ENCODE measurements at regions not wholly inside any gene's neighbourhood (a gene's known extent, or its start where the extent isn't known, plus 50 kb on each side); places are given as distances from the start of the nearest gene placed in this dataset.

DNA sequence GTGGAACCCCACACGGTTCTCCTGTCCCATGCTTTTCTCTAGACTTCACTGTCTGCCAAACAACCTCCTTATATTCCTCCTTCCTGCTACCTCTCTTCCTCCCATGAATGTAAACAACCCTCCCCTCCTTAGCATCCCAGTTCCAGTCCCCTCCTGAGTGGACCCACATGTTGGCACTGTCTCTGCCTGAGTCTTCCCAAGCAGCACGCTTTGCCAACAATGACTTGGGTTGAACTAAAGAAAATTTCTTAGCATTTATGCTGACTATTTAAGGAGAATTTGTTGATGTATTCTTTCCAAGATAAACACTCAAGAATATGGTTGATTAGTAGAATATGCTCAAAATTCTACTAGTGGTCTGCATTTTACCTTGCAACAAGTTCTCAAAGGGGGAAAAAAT is 338.0 kb downstream of the TNS1 start:
- no CpG with 5 or more reads among the region's 2 CpGs for WGBS, 2 donors (ENCODE audit: extremely low coverage in 2 of 2, insufficient read length in 2 of 2, insufficient replicate concordance in 1 of 2)

GRCh38 chr2:217662984-217663602 is 339.7 kb downstream of the TNS1 start:
- no peak overlapping the region for H3K14ac ChIP-seq (ENCODE audit: low read length)
- no peak overlapping the region for H2BK120ac ChIP-seq (ENCODE audit: low read depth, low read length)
- no peak overlapping the region for H3K18ac ChIP-seq (ENCODE audit: low read length)
- H4K8ac ChIP-seq (ENCODE audit: low read depth, low read length): no peak overlapping the region
- no peak overlapping the region for H2BK15ac ChIP-seq (ENCODE audit: low read length)
- H3K27me3 ChIP-seq (ENCODE audit: control insufficient read depth in 3 of 3, insufficient read depth in 3 of 3, low read depth in 1 of 3, low read length in 3 of 3): peaks cover 0 to 2% (median 0%) of the 10 kb centered on the region in 3 experiments
- H3K36me3 ChIP-seq (replicated peaks in 1 of 2; ENCODE audit: control insufficient read depth in 2 of 2, insufficient read depth in 2 of 2, low read length in 2 of 2): no peaks in the 10 kb centered on the region
- DNase-seq (ENCODE audit: low spot score): no peak
- H2AK5ac ChIP-seq (ENCODE audit: low read depth, low read length): no peak overlapping the region
- H4K91ac ChIP-seq (ENCODE audit: low read depth, low read length, poor library complexity): no peak overlapping the region
- H3K4ac ChIP-seq (ENCODE audit: low read length): no peak overlapping the region
- no peak overlapping the region for H3K4me2 ChIP-seq (ENCODE audit: insufficient read depth, low read length, poor library complexity, severe bottlenecking)
- H3K4me1 ChIP-seq (ENCODE audit: control insufficient read depth in 2 of 2, insufficient read depth in 1 of 2, low read depth in 1 of 2, low read length in 2 of 2): no peaks in the 10 kb centered on the region
- H3K27ac ChIP-seq (replicated peaks; ENCODE audit: low read length): no peak overlapping the region
- no peak overlapping the region for H3K23ac ChIP-seq (ENCODE audit: low read depth, low read length, poor library complexity)
- no peaks in the 10 kb centered on the region for H3K9me3 ChIP-seq (replicated peaks in 1 of 2; ENCODE audit: control insufficient read depth in 2 of 2, insufficient read depth in 1 of 2, low read depth in 1 of 2, low read length in 2 of 2)
- no CpG with 5 or more reads among the region's 3 CpGs for WGBS, 2 donors (ENCODE audit: extremely low coverage in 2 of 2, insufficient read length in 2 of 2, insufficient replicate concordance in 1 of 2)
- no peak overlapping the region for H3K9ac ChIP-seq (ENCODE audit: low read depth, low read length, poor library complexity)
- H3K4me3 ChIP-seq (ENCODE audit: low read length in 2 of 2): no peak overlapping the region
- H2BK5ac ChIP-seq (ENCODE audit: low read length): no peak overlapping the region
- no peaks in the 10 kb centered on the region for H3K79me1 ChIP-seq (ENCODE audit: low read depth, low read length)
- H2AFZ ChIP-seq (ENCODE audit: low read length): no peak overlapping the region
- H2BK12ac ChIP-seq (ENCODE audit: low read length): no peak overlapping the region

More for the DNA sequence above, 338.0 kb downstream of the TNS1 start:
- no peak overlapping the region for H3K4ac ChIP-seq (ENCODE audit: low read length)
- H2AK5ac ChIP-seq (ENCODE audit: low read depth, low read length): no peak overlapping the region
- no peak for DNase-seq (ENCODE audit: low spot score)
- no peaks in the 10 kb centered on the region for H3K4me1 ChIP-seq (ENCODE audit: control insufficient read depth in 2 of 2, insufficient read depth in 1 of 2, low read depth in 1 of 2, low read length in 2 of 2)
- H2BK15ac ChIP-seq (ENCODE audit: low read length): no peak overlapping the region
- no peak overlapping the region for H2BK5ac ChIP-seq (ENCODE audit: low read length)
- no peak overlapping the region for H4K91ac ChIP-seq (ENCODE audit: low read depth, low read length, poor library complexity)
- H3K9ac ChIP-seq (ENCODE audit: low read depth, low read length, poor library complexity): no peak overlapping the region
- H3K4me2 ChIP-seq (ENCODE audit: insufficient read depth, low read length, poor library complexity, severe bottlenecking): no peak overlapping the region
- no peaks in the 10 kb centered on the region for H3K36me3 ChIP-seq (replicated peaks in 1 of 2; ENCODE audit: control insufficient read depth in 2 of 2, insufficient read depth in 2 of 2, low read length in 2 of 2)
- no peak overlapping the region for H3K27ac ChIP-seq (replicated peaks; ENCODE audit: low read length)
- no peak overlapping the region for H3K18ac ChIP-seq (ENCODE audit: low read length)
- H3K4me3 ChIP-seq (ENCODE audit: low read length in 2 of 2): no peak overlapping the region
- H4K8ac ChIP-seq (ENCODE audit: low read depth, low read length): no peak overlapping the region
- no peaks in the 10 kb centered on the region for H3K79me1 ChIP-seq (ENCODE audit: low read depth, low read length)
- H2BK12ac ChIP-seq (ENCODE audit: low read length): no peak overlapping the region
- H3K23ac ChIP-seq (ENCODE audit: low read depth, low read length, poor library complexity): no peak overlapping the region
- no peak overlapping the region for H2AFZ ChIP-seq (ENCODE audit: low read length)
- no peak overlapping the region for H2BK120ac ChIP-seq (ENCODE audit: low read depth, low read length)
- peaks cover 0 to 2% (median 0%) of the 10 kb centered on the region in 3 experiments for H3K27me3 ChIP-seq (ENCODE audit: control insufficient read depth in 3 of 3, insufficient read depth in 3 of 3, low read depth in 1 of 3, low read length in 3 of 3)
- no peaks in the 10 kb centered on the region for H3K9me3 ChIP-seq (replicated peaks in 1 of 2; ENCODE audit: control insufficient read depth in 2 of 2, insufficient read depth in 1 of 2, low read depth in 1 of 2, low read length in 2 of 2)
- H3K14ac ChIP-seq (ENCODE audit: low read length): no peak overlapping the region

- Histone ChIP-seq H3K18ac (ENCODE audit: low read length) (no peak overlapping the region), H2BK15ac (ENCODE audit: low read length) (no peak overlapping the region), H3K27ac (replicated peaks; ENCODE audit: low read length) (no peak overlapping the region), H4K91ac (ENCODE audit: low read depth, low read length, poor library complexity) (no peak overlapping the region), H3K4me1 (ENCODE audit: control insufficient read depth in 2 of 2, insufficient read depth in 1 of 2, low read depth in 1 of 2, low read length in 2 of 2) (no peaks in the 10 kb centered on the region), H3K9me3 (replicated peaks in 1 of 2; ENCODE audit: control insufficient read depth in 2 of 2, insufficient read depth in 1 of 2, low read depth in 1 of 2, low read length in 2 of 2) (no peaks in the 10 kb centered on the region), H3K27me3 (ENCODE audit: control insufficient read depth in 3 of 3, insufficient read depth in 3 of 3, low read depth in 1 of 3, low read length in 3 of 3) (peaks cover 0 to 8% (median 0%) of the 10 kb centered on the region in 3 experiments), H3K23ac (ENCODE audit: low read depth, low read length, poor library complexity) (no peak overlapping the region), H2BK5ac (ENCODE audit: low read length) (no peak overlapping the region), H2BK12ac (ENCODE audit: low read length) (no peak overlapping the region), H3K4me2 (ENCODE audit: insufficient read depth, low read length, poor library complexity, severe bottlenecking) (no peak overlapping the region), H2AFZ (ENCODE audit: low read length) (no peak overlapping the region), H3K14ac (ENCODE audit: low read length) (no peak overlapping the region), H3K9ac (ENCODE audit: low read depth, low read length, poor library complexity) (no peak overlapping the region), H4K8ac (ENCODE audit: low read depth, low read length) (no peak overlapping the region), H3K36me3 (replicated peaks in 1 of 2; ENCODE audit: control insufficient read depth in 2 of 2, insufficient read depth in 2 of 2, low read length in 2 of 2) (no peaks in the 10 kb centered on the region), H3K79me1 (ENCODE audit: low read depth, low read length) (no peaks in the 10 kb centered on the region), H2AK5ac (ENCODE audit: low read depth, low read length) (no peak overlapping the region), H2BK120ac (ENCODE audit: low read depth, low read length) (no peak overlapping the region), H3K4ac (ENCODE audit: low read length) (no peak overlapping the region), H3K4me3 (ENCODE audit: low read length in 2 of 2) (no peak overlapping the region)
- DNase-seq (ENCODE audit: low spot score): no peak
These were observed 341.4 kb downstream of the TNS1 start for GRCh38 chr2:217661378-217661777.

GRCh38 chr2:217660423-217660822 is 342.4 kb downstream of the TNS1 start:
- Histone ChIP-seq H2BK12ac (ENCODE audit: low read length) (no peak overlapping the region), H4K91ac (ENCODE audit: low read depth, low read length, poor library complexity) (no peak overlapping the region), H3K4ac (ENCODE audit: low read length) (no peak overlapping the region), H3K14ac (ENCODE audit: low read length) (no peak overlapping the region), H2AFZ (ENCODE audit: low read length) (no peak overlapping the region), H2BK5ac (ENCODE audit: low read length) (no peak overlapping the region), H3K4me2 (ENCODE audit: insufficient read depth, low read length, poor library complexity, severe bottlenecking) (no peak overlapping the region), H3K27me3 (ENCODE audit: control insufficient read depth in 3 of 3, insufficient read depth in 3 of 3, low read depth in 1 of 3, low read length in 3 of 3) (peaks cover 0 to 8% (median 0%) of the 10 kb centered on the region in 3 experiments), H2AK5ac (ENCODE audit: low read depth, low read length) (no peak overlapping the region), H3K23ac (ENCODE audit: low read depth, low read length, poor library complexity) (no peak overlapping the region), H3K9ac (ENCODE audit: low read depth, low read length, poor library complexity) (no peak overlapping the region), H3K4me3 (ENCODE audit: low read length in 2 of 2) (no peak overlapping the region), H3K9me3 (replicated peaks in 1 of 2; ENCODE audit: control insufficient read depth in 2 of 2, insufficient read depth in 1 of 2, low read depth in 1 of 2, low read length in 2 of 2) (no peaks in the 10 kb centered on the region), H3K4me1 (ENCODE audit: control insufficient read depth in 2 of 2, insufficient read depth in 1 of 2, low read depth in 1 of 2, low read length in 2 of 2) (no peaks in the 10 kb centered on the region), H3K18ac (ENCODE audit: low read length) (no peak overlapping the region), H2BK15ac (ENCODE audit: low read length) (no peak overlapping the region), H3K27ac (replicated peaks; ENCODE audit: low read length) (no peak overlapping the region), H3K36me3 (replicated peaks in 1 of 2; ENCODE audit: control insufficient read depth in 2 of 2, insufficient read depth in 2 of 2, low read length in 2 of 2) (no peaks in the 10 kb centered on the region), H2BK120ac (ENCODE audit: low read depth, low read length) (no peak overlapping the region), H3K79me1 (ENCODE audit: low read depth, low read length) (no peaks in the 10 kb centered on the region), H4K8ac (ENCODE audit: low read depth, low read length) (no peak overlapping the region)
- no peak for DNase-seq (ENCODE audit: low spot score)

Measured in neuronal stem cell (in vitro differentiated cells).